ENCODE measurements at regions not wholly inside any gene's neighbourhood (a gene's known extent, or its start where the extent isn't known, plus 50 kb on each side); places are given as distances from the start of the nearest gene placed in this dataset.

GRCh38 chr20:39225536-39225935 is 263.4 kb downstream of the DHX35 start:
- no peak for DNase-seq
- 58 to 62% methylated on average over 5 of the region's 5 CpGs for WGBS, 2 donors
- Histone ChIP-seq H3K4me3 (no peak overlapping the region), H3K27ac (no peak overlapping the region), H3K4me1 (no peaks in the 10 kb centered on the region), H3K9me3 (no peaks in the 10 kb centered on the region), H3K36me3 (no peaks in the 10 kb centered on the region), H3K27me3 (peaks cover 0 to 26% (median 11%) of the 10 kb centered on the region in 7 donors)
- no peak for TF ChIP-seq CTCF (IDR thresholded peaks at IDR 0.05)
- intact Hi-C loops (cut with DNase I): no loop called here
- no peak for ATAC-seq

GRCh38 chr20:39222101-39222500 is 260.0 kb downstream of the DHX35 start:
- intact Hi-C loops (cut with DNase I): no loop called here
- Histone ChIP-seq H3K27me3 (peaks cover 0 to 17% (median 4%) of the 10 kb centered on the region in 7 donors), H3K36me3 (no peaks in the 10 kb centered on the region), H3K4me1 (no peaks in the 10 kb centered on the region), H3K4me3 (no peak overlapping the region), H3K9me3 (no peaks in the 10 kb centered on the region), H3K27ac (no peak overlapping the region)
- no peak for ATAC-seq
- DNase-seq: no peak
- 65 to 71% methylated on average over 1 of the region's 1 CpG for WGBS, 2 donors
- no peak for TF ChIP-seq CTCF (IDR thresholded peaks at IDR 0.05)

- Histone ChIP-seq H3K27me3 (peaks cover 0 to 6% (median 0%) of the 10 kb centered on the region in 7 donors), H3K4me3 (no peak overlapping the region), H3K27ac (no peak overlapping the region), H3K4me1 (no peaks in the 10 kb centered on the region), H3K36me3 (no peaks in the 10 kb centered on the region), H3K9me3 (no peaks in the 10 kb centered on the region)
- 89 to 95% methylated on average over 3 of the region's 3 CpGs for whole genome bisulfite sequencing, 2 donors
- TF ChIP-seq CTCF (IDR thresholded peaks at IDR 0.05): no peak
- no peak for DNase-seq
- ATAC-seq: no peak
- intact Hi-C loops (cut with DNase I): loop anchor here in 1 of 10 donors (10.0 kb wide), 1 partner anchor 61 kb away; no protein-coding TSS in a partner anchor
Observed at GRCh38 chr20:39216195-39216594, 254.1 kb downstream of the DHX35 start.

GRCh38 chr20:39214828-39215227 is 252.7 kb downstream of the DHX35 start:
- no peak for TF ChIP-seq CTCF (IDR thresholded peaks at IDR 0.05)
- no peaks in the 10 kb centered on the region for H3K9me3 ChIP-seq
- 25 to 37% methylated on average over 2 of the region's 2 CpGs for WGBS, 2 donors
- intact Hi-C loops (cut with DNase I): loop anchor here in 1 of 10 donors (10.0 kb wide), 1 partner anchor 60 kb away; no protein-coding TSS in a partner anchor
- ATAC-seq: no peak
- H3K36me3 ChIP-seq: no peaks in the 10 kb centered on the region
- H3K27ac ChIP-seq: no peak overlapping the region
- H3K27me3 ChIP-seq: peaks cover 0 to 5% (median 0%) of the 10 kb centered on the region in 7 donors
- no peaks in the 10 kb centered on the region for H3K4me1 ChIP-seq
- no peak overlapping the region for H3K4me3 ChIP-seq
- no peak for DNase-seq
